HCT116 (cell line): ENCODE measurements at regions not wholly inside any gene's neighbourhood (a gene's known extent, or its start where the extent isn't known, plus 50 kb on each side); places are given as distances from the start of the nearest gene placed in this dataset.

Experiments
- ATAC-seq: fragments of 200-7000 bp; cut with Tn5 transposase; 2 replicates; pipeline ENCODE4 v1.9.1; 2020; ENCODE audit warnings: mild to moderate bottlenecking, moderate library complexity
- BruUV-seq: library from RNA; stranded (reverse); fragments of 400-500 nt; replicated peaks from 2 replicates; lab custom pipeline; 2021; lab: Mats Ljungman, UMichigan
- CTCF ChIA-PET: fragments of 300-600 bp; sonication (Branson Sonifier 250); formaldehyde crosslinking; loops from one replicate; lab custom pipeline; 2021; ENCODE audit warnings: antibody characterized with exemption; lab: Charles Lee
- POLR2A ChIA-PET: fragments of 300-600, 350-600 bp; sonication (Branson Sonifier 250); formaldehyde crosslinking; loops from one replicate; lab custom pipeline; 2021; ENCODE audit warnings: antibody characterized with exemption; lab: Charles Lee
- RAD21 ChIA-PET, 2 experiments: fragments of 300-600 bp; sonication (Branson Sonifier 250); formaldehyde crosslinking; loops; one replicate each; lab custom pipeline; 2023; ENCODE audit warnings: low total read pairs in 2 of 2; ENCODE audit not compliant: uncharacterized antibody in 2 of 2, unreplicated experiment in 2 of 2, low non-redundant PET in 1 of 2; lab: Charles Lee
- DNase-seq: peaks from one replicate; pipeline ENCODE4 v3.0.0-alpha.2; 2010; ENCODE audit warnings: low read depth, low spot score
- H2AFZ ChIP-seq: fragments of 200-600 bp; shearing (Covaris generic), sonication (generic); 2 replicates; pipeline ENCODE4 v1.6.1; 2017; ENCODE audit warnings: low read depth, mixed run types, mixed read lengths, antibody characterized with exemption, low read length; ENCODE audit not compliant: poor library complexity, severe bottlenecking
- H3K27ac ChIP-seq: 2 replicates; pipeline ENCODE4 v1.5.1; 2012; ENCODE audit warnings: low read depth, low read length
- H3K27me3 ChIP-seq: fragments of 200-600 bp; sonication (generic); 2 replicates; pipeline ENCODE4 v1.6.1; 2016; ENCODE audit warnings: mixed run types, low read length, mixed read lengths; ENCODE audit not compliant: insufficient read depth
- H3K36me3 ChIP-seq, 2 experiments: fragments of 200-500 bp in 1 of 2; fragments of 200-600 bp in 1 of 2; sonication (Bioruptor generic) in 1 of 2; sonication (generic) in 1 of 2; 2 replicates each; pipeline versions ENCODE4 v1.5.1 to v1.6.1; 2014 to 2016; ENCODE audit warnings: low read length in 2 of 2, inconsistent platforms in 1 of 2, mixed read lengths in 1 of 2, mixed run types in 1 of 2; ENCODE audit not compliant: insufficient read depth in 2 of 2, control insufficient read depth in 1 of 2
- H3K4me1 ChIP-seq, 2 experiments: fragments of 200-600 bp in 1 of 2; sonication (generic) in 1 of 2; 2 replicates each; pipeline versions ENCODE4 v1.5.1 to v1.6.1; 2012 to 2017; ENCODE audit warnings: low read length in 2 of 2, inconsistent platforms in 1 of 2, mild to moderate bottlenecking in 1 of 2, mixed read lengths in 1 of 2, mixed run types in 1 of 2, moderate library complexity in 1 of 2; ENCODE audit not compliant: insufficient read depth in 2 of 2, control insufficient read depth in 1 of 2
- H3K4me2 ChIP-seq: fragments of 200-600 bp; sonication (generic); 2 replicates; pipeline ENCODE4 v1.6.1; 2017; ENCODE audit warnings: mixed run types, low read length, mixed read lengths
- H3K4me3 ChIP-seq, 2 experiments: fragments of 200-600 bp in 1 of 2; sonication (generic) in 1 of 2; replicated peaks in 1 of 2; 2 replicates each; pipeline ENCODE4 v1.5.1; 2011 to 2016; ENCODE audit warnings: low read length in 2 of 2, control low read depth in 1 of 2, low read depth in 1 of 2, mild to moderate bottlenecking in 1 of 2, mixed read lengths in 1 of 2, mixed run types in 1 of 2
- H3K79me2 ChIP-seq: fragments of 200-600 bp; sonication (generic); 2 replicates; pipeline ENCODE4 v1.6.1; 2017; ENCODE audit warnings: mild to moderate bottlenecking, mixed run types, low read length, moderate library complexity, mixed read lengths; ENCODE audit not compliant: insufficient read depth
- H3K9ac ChIP-seq: fragments of 200-600 bp; sonication (generic); 2 replicates; pipeline ENCODE4 v1.6.1; 2016; ENCODE audit warnings: low read length, mixed read lengths
- H3K9me2 ChIP-seq: fragments of 200-600 bp; sonication (generic), shearing (Covaris generic); 2 replicates; pipeline ENCODE4 v1.6.1; 2017; ENCODE audit warnings: mixed run types, mild to moderate bottlenecking, moderate library complexity; ENCODE audit not compliant: insufficient read depth
- H3K9me3 ChIP-seq, 2 experiments: fragments of 200-500 bp in 1 of 2; fragments of 200-600 bp in 1 of 2; sonication (Bioruptor generic) in 1 of 2; sonication (generic) in 1 of 2; 2 replicates each; pipeline ENCODE4 v1.6.1; 2014 to 2017; ENCODE audit warnings: low read length in 2 of 2, mixed read lengths in 2 of 2, inconsistent platforms in 1 of 2, low read depth in 1 of 2, mild to moderate bottlenecking in 1 of 2, mixed run types in 1 of 2, moderate library complexity in 1 of 2; ENCODE audit not compliant: control insufficient read depth in 1 of 2, insufficient read depth in 1 of 2
- H4K20me1 ChIP-seq: fragments of 200-600 bp; sonication (generic), shearing (Covaris generic); 2 replicates; pipeline ENCODE4 v1.6.1; 2017; ENCODE audit warnings: mixed run types, mild to moderate bottlenecking, moderate library complexity; ENCODE audit not compliant: insufficient read depth
- CBX3 ChIP-seq: IDR thresholded peaks from 2 replicates; pipeline ENCODE4 v1.6.1; 2012; ENCODE audit warnings: low read depth
- CEBPB ChIP-seq: IDR thresholded peaks from 2 replicates; pipeline ENCODE4 v1.6.1; 2012; ENCODE audit warnings: low read depth
- EGR1 ChIP-seq: IDR thresholded peaks from 2 replicates; pipeline ENCODE4 v1.6.1; 2012; ENCODE audit warnings: low read depth
- EZH2 ChIP-seq: fragments of 200-600 bp; sonication (generic); IDR thresholded peaks from 2 replicates; pipeline ENCODE4 v1.6.1; 2017; ENCODE audit warnings: antibody characterized with exemption, mixed run types
- FOSL1 ChIP-seq: IDR thresholded peaks from 2 replicates; pipeline ENCODE4 v1.6.1; 2012; ENCODE audit warnings: low read depth
- JUND ChIP-seq: IDR thresholded peaks from 2 replicates; pipeline ENCODE4 v1.6.1; 2012
- POLR2A ChIP-seq: IDR thresholded peaks from 2 replicates; pipeline ENCODE4 v1.7.0; 2011; ENCODE audit warnings: borderline replicate concordance; ENCODE audit not compliant: insufficient read depth, insufficient read length; ENCODE audit errors: extremely low read depth
- POLR2AphosphoS5 ChIP-seq: IDR thresholded peaks from 2 replicates; pipeline ENCODE4 v1.6.1; 2011; ENCODE audit warnings: mild to moderate bottlenecking, low read depth, low read length, moderate library complexity
- RAD21 ChIP-seq: IDR thresholded peaks from 2 replicates; pipeline ENCODE4 v1.6.1; 2012; ENCODE audit warnings: low read depth, mild to moderate bottlenecking
- REST ChIP-seq: IDR thresholded peaks from 2 replicates; pipeline ENCODE4 v1.6.1; 2012; ENCODE audit warnings: low read depth
- SIN3A ChIP-seq: IDR thresholded peaks from 2 replicates; pipeline ENCODE4 v1.6.1; 2012; ENCODE audit warnings: low read depth
- SRF ChIP-seq: IDR thresholded peaks from 2 replicates; pipeline ENCODE4 v1.6.1; 2012; ENCODE audit warnings: low read depth
- YY1 ChIP-seq: IDR thresholded peaks from 2 replicates; pipeline ENCODE4 v1.6.1; 2011; ENCODE audit warnings: low read length, low read depth, moderate library complexity, mild to moderate bottlenecking; ENCODE audit not compliant: insufficient replicate concordance; ENCODE audit errors: extremely low read depth
- ZFX ChIP-seq: fragments of 450-650 bp; IDR thresholded peaks from 2 replicates; pipeline ENCODE4 v1.6.1; 2017
- ZNF274 ChIP-seq: fragments of 200-500 bp; sonication (Bioruptor generic); IDR thresholded peaks from 2 replicates; pipeline ENCODE4 v1.6.1; 2014; ENCODE audit warnings: mild to moderate bottlenecking, low read depth, low read length, inconsistent platforms
- intact Hi-C: fragments of 100-400 bp; cut with micrococcal nuclease; formaldehyde crosslinking; loops from 2 replicates; pipeline ENCODE4 v1.10.0; 2022
- TF ChIP-seq, protein P1 (sequence below): IDR thresholded peaks from 2 replicates; pipeline ENCODE4 v1.6.1; 2012
- TF ChIP-seq, protein P2 (sequence below): IDR thresholded peaks from 2 replicates; pipeline ENCODE4 v1.6.1; 2012
- TF ChIP-seq, protein P3 (sequence below), 3 experiments: fragments of 200-600 bp in 1 of 3; sonication (generic) in 1 of 3; IDR thresholded peaks in 2 of 3; conservative IDR thresholded peaks in 1 of 3; 2 replicates each; pipeline ENCODE4 v1.5.1; 2012 to 2017; ENCODE audit warnings: low read depth in 2 of 3, low read length in 2 of 3, antibody characterized with exemption in 1 of 3, borderline replicate concordance in 1 of 3, control low read depth in 1 of 3, mild to moderate bottlenecking in 1 of 3, mixed read lengths in 1 of 3, mixed run types in 1 of 3, moderate library complexity in 1 of 3; ENCODE audit not compliant: insufficient read depth in 1 of 3

DNA sequence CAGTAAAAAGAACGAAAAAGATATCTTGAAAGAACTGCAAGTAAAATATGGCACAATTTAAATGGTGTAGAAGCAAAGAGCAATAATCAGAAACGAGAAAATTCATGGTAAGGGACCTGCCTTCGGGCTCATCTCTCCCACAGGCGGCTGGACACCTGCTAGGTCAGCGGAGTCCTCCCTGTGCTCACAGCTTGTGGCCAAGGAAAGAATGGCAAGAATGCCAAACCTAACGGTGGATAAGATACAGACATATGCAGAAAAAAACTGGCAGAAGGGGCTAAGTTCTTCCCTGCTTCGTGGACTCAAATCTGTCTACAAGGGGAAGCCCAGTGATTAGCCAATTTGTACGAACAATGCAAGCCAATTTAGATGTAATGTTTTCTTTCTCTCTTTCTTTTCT, 152.1 kb upstream of the VCX start:
- Histone ChIP-seq H4K20me1 (no peaks in the 10 kb centered on the region), H3K79me2 (no peaks in the 10 kb centered on the region), H3K4me3 (no peak overlapping the region), H3K9me2 (no peaks in the 10 kb centered on the region), H3K27ac (no peak overlapping the region), H3K9me3 (no peaks in the 10 kb centered on the region), H3K36me3 (no peaks in the 10 kb centered on the region), H3K4me1 (no peaks in the 10 kb centered on the region), H3K4me2 (no peak overlapping the region), H3K27me3 (no peaks in the 10 kb centered on the region), H3K9ac (no peak overlapping the region), H2AFZ (no peak overlapping the region)
- intact Hi-C loops, result no loop called here
- ATAC-seq (no peak), DNase-seq (no peak)
- TF ChIP-seq, protein P1, sequence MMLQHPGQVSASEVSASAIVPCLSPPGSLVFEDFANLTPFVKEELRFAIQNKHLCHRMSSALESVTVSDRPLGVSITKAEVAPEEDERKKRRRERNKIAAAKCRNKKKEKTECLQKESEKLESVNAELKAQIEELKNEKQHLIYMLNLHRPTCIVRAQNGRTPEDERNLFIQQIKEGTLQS, result no peak
- TF ChIP-seq, protein P2, sequence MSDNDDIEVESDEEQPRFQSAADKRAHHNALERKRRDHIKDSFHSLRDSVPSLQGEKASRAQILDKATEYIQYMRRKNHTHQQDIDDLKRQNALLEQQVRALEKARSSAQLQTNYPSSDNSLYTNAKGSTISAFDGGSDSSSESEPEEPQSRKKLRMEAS, result no peak
- TF ChIP-seq FOSL1, result no peak
- no peak for TF ChIP-seq JUND
- TF ChIP-seq SRF, result no peak
- TF ChIP-seq ZFX, result no peak
- TF ChIP-seq, protein P3, sequence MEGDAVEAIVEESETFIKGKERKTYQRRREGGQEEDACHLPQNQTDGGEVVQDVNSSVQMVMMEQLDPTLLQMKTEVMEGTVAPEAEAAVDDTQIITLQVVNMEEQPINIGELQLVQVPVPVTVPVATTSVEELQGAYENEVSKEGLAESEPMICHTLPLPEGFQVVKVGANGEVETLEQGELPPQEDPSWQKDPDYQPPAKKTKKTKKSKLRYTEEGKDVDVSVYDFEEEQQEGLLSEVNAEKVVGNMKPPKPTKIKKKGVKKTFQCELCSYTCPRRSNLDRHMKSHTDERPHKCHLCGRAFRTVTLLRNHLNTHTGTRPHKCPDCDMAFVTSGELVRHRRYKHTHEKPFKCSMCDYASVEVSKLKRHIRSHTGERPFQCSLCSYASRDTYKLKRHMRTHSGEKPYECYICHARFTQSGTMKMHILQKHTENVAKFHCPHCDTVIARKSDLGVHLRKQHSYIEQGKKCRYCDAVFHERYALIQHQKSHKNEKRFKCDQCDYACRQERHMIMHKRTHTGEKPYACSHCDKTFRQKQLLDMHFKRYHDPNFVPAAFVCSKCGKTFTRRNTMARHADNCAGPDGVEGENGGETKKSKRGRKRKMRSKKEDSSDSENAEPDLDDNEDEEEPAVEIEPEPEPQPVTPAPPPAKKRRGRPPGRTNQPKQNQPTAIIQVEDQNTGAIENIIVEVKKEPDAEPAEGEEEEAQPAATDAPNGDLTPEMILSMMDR (IDR thresholded peaks at IDR 0.05 in 2 of 3, conservative IDR thresholded peaks at IDR 0.05 in 1 of 3; ENCODE audit: borderline replicate concordance in 1 of 3, insufficient read depth in 1 of 3, low read depth in 2 of 3, low read length in 2 of 3), result no peak
- no peak for TF ChIP-seq YY1
- TF ChIP-seq ZNF274, result no peak
- TF ChIP-seq EGR1, result no peak
- TF ChIP-seq POLR2AphosphoS5, result no peak
- no peak for TF ChIP-seq CEBPB
- TF ChIP-seq CBX3, result no peak
- TF ChIP-seq POLR2A, result no peak
- TF ChIP-seq SIN3A, result no peak
- no peak for TF ChIP-seq EZH2
- TF ChIP-seq RAD21, result no peak
- TF ChIP-seq REST, result no peak
- ChIA-PET CTCF (no interaction called here), RAD21 (no interaction called here), POLR2A (no interaction called here)
- BruUV-seq, result no TSS peak
